BLaER1 treated with 17β-estradiol and CSF1 and Interleukin-3, amounts not matched to agents 10 nM and 100 nM (cell line): ENCODE measurements at regions not wholly inside any gene's neighbourhood (a gene's known extent, or its start where the extent isn't known, plus 50 kb on each side); places are given as distances from the start of the nearest gene placed in this dataset.

Experiments used
- H3K27ac ChIP-seq, 11 experiments: shearing (Covaris generic); formaldehyde crosslinking; 2 replicates each; pipeline ENCODE4 v1.8.1; 2022
- H3K27me3 ChIP-seq, 11 experiments: shearing (Covaris generic); formaldehyde crosslinking; 2 replicates each; pipeline ENCODE4 v1.8.1; 2022
- H3K36me3 ChIP-seq, 11 experiments: shearing (Covaris generic); formaldehyde crosslinking; 2 replicates each; pipeline ENCODE4 v1.8.1; 2022
- H3K4me1 ChIP-seq, 10 experiments: shearing (Covaris generic); formaldehyde crosslinking; 2 replicates each; pipeline ENCODE4 v1.8.1; 2022
- H3K4me2 ChIP-seq, 11 experiments: shearing (Covaris generic); formaldehyde crosslinking; 2 replicates each; pipeline ENCODE4 v1.8.1; 2022
- H3K4me3 ChIP-seq, 10 experiments: shearing (Covaris generic); formaldehyde crosslinking; 2 replicates each; pipeline ENCODE4 v1.8.1; 2022
- H3K9ac ChIP-seq, 11 experiments: shearing (Covaris generic); formaldehyde crosslinking; 2 replicates each; pipeline ENCODE4 v1.8.1; 2022
- H3K9me3 ChIP-seq, 11 experiments: shearing (Covaris generic); formaldehyde crosslinking; replicated peaks in 1 of 11; 2 replicates each; pipeline ENCODE4 v1.8.1; 2022
- H4K20me1 ChIP-seq, 11 experiments: shearing (Covaris generic); formaldehyde crosslinking; 2 replicates each; pipeline ENCODE4 v1.8.1; 2022
- Cebpa-rat ChIP-seq, 11 experiments: shearing (Covaris generic); IDR thresholded peaks; 2 replicates each; pipeline ENCODE4 v1.8.1; 2022

GRCh38 chr4:19309378-19309777, 942.3 kb upstream of the SLIT2 start:
- H3K27ac ChIP-seq = no peak overlapping the region
- no peaks in the 10 kb centered on the region for H3K27me3 ChIP-seq
- peak overlapping the region in 7 of 11 experiments; percentile 3 to 64 (median 24); a peak in 9 of 22 replicates for H3K4me2 ChIP-seq
- H3K36me3 ChIP-seq = no peaks in the 10 kb centered on the region
- no peak overlapping the region for H3K4me3 ChIP-seq
- TF ChIP-seq Cebpa-rat (IDR thresholded peaks at IDR 0.05) = no peak
- H3K4me1 ChIP-seq = peaks cover 0 to 10% (median 7%) of the 10 kb centered on the region in 10 experiments; a peak in 11 of 20 replicates
- no peaks in the 10 kb centered on the region for H4K20me1 ChIP-seq
- no peak overlapping the region for H3K9ac ChIP-seq
- H3K9me3 ChIP-seq = 0 out of 22 replicates have a peak, but pooled peaks cover 0 to 5% (median 0%) of the 10 kb centered on the region in 11 experiments

- TF ChIP-seq Cebpa-rat (IDR thresholded peaks at IDR 0.05) = no peak
- Histone ChIP-seq H3K9me3 (no peaks in the 10 kb centered on the region), H3K36me3 (no peaks in the 10 kb centered on the region), H3K27ac (no peak overlapping the region), H3K4me2 (no peak overlapping the region), H3K27me3 (no peaks in the 10 kb centered on the region), H4K20me1 (no peaks in the 10 kb centered on the region), H3K9ac (no peak overlapping the region), H3K4me3 (no peak overlapping the region), H3K4me1 (peaks cover 0 to 1% (median 0%) of the 10 kb centered on the region in 10 experiments; a peak in 2 of 20 replicates)
These were observed 947.7 kb upstream of the SLIT2 start for GRCh38 chr4:19304028-19304427.

GRCh38 chr4:19301527-19301926, 950.2 kb upstream of the SLIT2 start:
- Histone ChIP-seq H3K27me3 (no peaks in the 10 kb centered on the region), H4K20me1 (no peaks in the 10 kb centered on the region), H3K4me2 (no peak overlapping the region), H3K27ac (no peak overlapping the region), H3K9ac (no peak overlapping the region), H3K36me3 (no peaks in the 10 kb centered on the region), H3K4me1 (no peaks in the 10 kb centered on the region), H3K4me3 (no peak overlapping the region), H3K9me3 (no peaks in the 10 kb centered on the region)
- no peak for TF ChIP-seq Cebpa-rat (IDR thresholded peaks at IDR 0.05)

GRCh38 chr4:19300213-19300612, 951.5 kb upstream of the SLIT2 start:
- Histone ChIP-seq H3K27me3 (no peaks in the 10 kb centered on the region), H3K4me2 (no peak overlapping the region), H3K9ac (no peak overlapping the region), H3K27ac (no peak overlapping the region), H3K9me3 (no peaks in the 10 kb centered on the region), H3K4me3 (no peak overlapping the region), H3K36me3 (no peaks in the 10 kb centered on the region), H4K20me1 (no peaks in the 10 kb centered on the region), H3K4me1 (no peaks in the 10 kb centered on the region)
- no peak for TF ChIP-seq Cebpa-rat (IDR thresholded peaks at IDR 0.05)

- no peak for TF ChIP-seq Cebpa-rat (IDR thresholded peaks at IDR 0.05)
- Histone ChIP-seq H3K4me2 (no peak overlapping the region), H3K4me3 (no peak overlapping the region), H3K27ac (no peak overlapping the region), H3K4me1 (no peaks in the 10 kb centered on the region), H3K9me3 (peaks cover 2 to 7% (median 6%) of the 10 kb centered on the region in 11 experiments; a peak in 20 of 22 replicates), H3K27me3 (no peaks in the 10 kb centered on the region), H4K20me1 (no peaks in the 10 kb centered on the region), H3K9ac (no peak overlapping the region), H3K36me3 (no peaks in the 10 kb centered on the region)
These were observed 952.7 kb upstream of the SLIT2 start for GRCh38 chr4:19298998-19299397.

- Histone ChIP-seq H4K20me1 (no peaks in the 10 kb centered on the region), H3K4me1 (no peaks in the 10 kb centered on the region), H3K9me3 (peaks cover 20 to 28% (median 24%) of the 10 kb centered on the region in 11 experiments)
These were observed 957.9 kb upstream of the SLIT2 start for GRCh38 chr4:19293781-19294180.

GRCh38 chr4:19293080-19293479, 958.6 kb upstream of the SLIT2 start:
- peaks cover 20 to 28% (median 24%) of the 10 kb centered on the region in 11 experiments for H3K9me3 ChIP-seq
- H3K4me1 ChIP-seq = no peaks in the 10 kb centered on the region
- H3K9ac ChIP-seq = no peak overlapping the region
- H4K20me1 ChIP-seq = no peaks in the 10 kb centered on the region
- H3K4me2 ChIP-seq = no peak overlapping the region
- TF ChIP-seq Cebpa-rat (IDR thresholded peaks at IDR 0.05) = no peak
- H3K36me3 ChIP-seq = no peaks in the 10 kb centered on the region
- no peaks in the 10 kb centered on the region for H3K27me3 ChIP-seq
- H3K4me3 ChIP-seq = no peak overlapping the region
- H3K27ac ChIP-seq = no peak overlapping the region

More at GRCh38 chr4:19293781-19294180, 957.9 kb upstream of the SLIT2 start:
- no peaks in the 10 kb centered on the region for H3K36me3 ChIP-seq
- no peak overlapping the region for H3K27ac ChIP-seq
- no peak for TF ChIP-seq Cebpa-rat (IDR thresholded peaks at IDR 0.05)
- H3K4me2 ChIP-seq = no peak overlapping the region
- no peak overlapping the region for H3K4me3 ChIP-seq
- H3K9ac ChIP-seq = no peak overlapping the region
- H3K27me3 ChIP-seq = no peaks in the 10 kb centered on the region

GRCh38 chr4:19286924-19287323, 964.8 kb upstream of the SLIT2 start:
- Histone ChIP-seq H3K9me3 (peaks cover 2 to 14% (median 10%) of the 10 kb centered on the region in 11 experiments; a peak in 20 of 22 replicates), H4K20me1 (no peaks in the 10 kb centered on the region), H3K4me1 (no peaks in the 10 kb centered on the region), H3K36me3 (no peaks in the 10 kb centered on the region), H3K4me2 (no peak overlapping the region), H3K4me3 (no peak overlapping the region), H3K27me3 (no peaks in the 10 kb centered on the region), H3K9ac (no peak overlapping the region), H3K27ac (no peak overlapping the region)
- TF ChIP-seq Cebpa-rat (IDR thresholded peaks at IDR 0.05) = no peak

- no peak overlapping the region for H3K4me3 ChIP-seq
- no peaks in the 10 kb centered on the region for H3K36me3 ChIP-seq
- H3K27me3 ChIP-seq = no peaks in the 10 kb centered on the region
- no peak overlapping the region for H3K9ac ChIP-seq
- H3K4me1 ChIP-seq = no peaks in the 10 kb centered on the region
- no peaks in the 10 kb centered on the region for H4K20me1 ChIP-seq
- no peak overlapping the region for H3K27ac ChIP-seq
- H3K9me3 ChIP-seq = peaks cover 16 to 26% (median 23%) of the 10 kb centered on the region in 11 experiments
- no peak overlapping the region for H3K4me2 ChIP-seq
- TF ChIP-seq Cebpa-rat (IDR thresholded peaks at IDR 0.05) = no peak
These were observed 966.6 kb upstream of the SLIT2 start for GRCh38 chr4:19285146-19285545.

GRCh38 chr4:19278665-19279064, 973.0 kb upstream of the SLIT2 start:
- Histone ChIP-seq H3K36me3 (no peaks in the 10 kb centered on the region), H3K4me3 (no peak overlapping the region), H3K27me3 (no peaks in the 10 kb centered on the region), H4K20me1 (no peaks in the 10 kb centered on the region), H3K9me3 (peaks cover 16 to 31% (median 23%) of the 10 kb centered on the region in 11 experiments), H3K27ac (no peak overlapping the region), H3K9ac (no peak overlapping the region), H3K4me1 (no peaks in the 10 kb centered on the region), H3K4me2 (no peak overlapping the region)
- no peak for TF ChIP-seq Cebpa-rat (IDR thresholded peaks at IDR 0.05)
